IMR-90 (cell line): ENCODE measurements at regions not wholly inside any gene's neighbourhood (a gene's known extent, or its start where the extent isn't known, plus 50 kb on each side); places are given as distances from the start of the nearest gene placed in this dataset.

ENCODE experiments used
- ATAC-seq: fragments of 200-7000 bp; cut with Tn5 transposase; 2 replicates; pipeline ENCODE4 v1.9.1; 2020; ENCODE audit warnings: low read depth, mild to moderate bottlenecking, moderate library complexity
- BruUV-seq: library from RNA; stranded (reverse); fragments of 400-500 nt; replicated peaks from 2 replicates; lab custom pipeline; 2021; lab: Mats Ljungman, UMichigan
- CTCF ChIA-PET: fragments of 300-600 bp; formaldehyde crosslinking; extraction: SDS; loops from one replicate; lab custom pipeline; 2021; ENCODE audit warnings: antibody characterized with exemption; lab: Yijun Ruan, JAX
- POLR2A ChIA-PET: fragments of 300-600 bp; sonication (Branson Sonifier 250); formaldehyde crosslinking; loops from one replicate; lab custom pipeline; 2022; ENCODE audit warnings: antibody characterized with exemption; ENCODE audit not compliant: unreplicated experiment; lab: Charles Lee
- DNase-seq: peaks from one replicate; pipeline ENCODE4 v3.0.0; 2013
- H2AFZ ChIP-seq: replicated peaks from 2 replicates; pipeline ENCODE3; 2013; ENCODE audit warnings: low read length, mild to moderate bottlenecking; ENCODE audit not compliant: poor library complexity
- H2AK5ac ChIP-seq: 2 replicates; pipeline ENCODE4 v1.6.1; 2013; ENCODE audit warnings: low read depth, low read length, inconsistent platforms
- H2AK9ac ChIP-seq: replicated peaks from 2 replicates; pipeline ENCODE3; 2013; ENCODE audit warnings: mild to moderate bottlenecking, low read depth, low read length, moderate library complexity; ENCODE audit not compliant: poor library complexity
- H2BK120ac ChIP-seq: 2 replicates; pipeline ENCODE4 v1.6.1; 2013; ENCODE audit warnings: low read depth, low read length, inconsistent platforms
- H2BK15ac ChIP-seq: 3 replicates; pipeline ENCODE4 v1.6.1; 2013; ENCODE audit warnings: low read depth, low read length, inconsistent platforms
- H2BK20ac ChIP-seq: 2 replicates; pipeline ENCODE4 v1.6.1; 2013; ENCODE audit warnings: low read depth, mild to moderate bottlenecking, inconsistent platforms, low read length, moderate library complexity
- H2BK5ac ChIP-seq: 2 replicates; pipeline ENCODE4 v1.6.1; 2013; ENCODE audit warnings: mild to moderate bottlenecking, low read depth, low read length, inconsistent platforms; ENCODE audit not compliant: poor library complexity, severe bottlenecking
- H3K14ac ChIP-seq: replicated peaks from 2 replicates; pipeline ENCODE4 v1.6.1; 2013; ENCODE audit warnings: low read depth, low read length, inconsistent platforms
- H3K18ac ChIP-seq: 2 replicates; pipeline ENCODE4 v1.6.1; 2013; ENCODE audit warnings: low read depth, low read length, control low read depth
- H3K23ac ChIP-seq: 2 replicates; pipeline ENCODE4 v1.6.1; 2013; ENCODE audit warnings: low read depth, low read length, inconsistent platforms
- H3K27ac ChIP-seq: 2 replicates; pipeline ENCODE4 v1.5.1; 2013; ENCODE audit warnings: mild to moderate bottlenecking, control low read depth, low read length; ENCODE audit not compliant: insufficient read depth
- H3K27me3 ChIP-seq: 2 replicates; pipeline ENCODE4 v1.6.1; 2013; ENCODE audit warnings: low read length; ENCODE audit not compliant: control insufficient read depth, insufficient read depth
- H3K36me3 ChIP-seq: 2 replicates; pipeline ENCODE4 v1.6.1; 2013; ENCODE audit warnings: low read length, mixed read lengths; ENCODE audit not compliant: control insufficient read depth, insufficient read depth
- H3K4ac ChIP-seq: 2 replicates; pipeline ENCODE4 v1.6.1; 2013; ENCODE audit warnings: low read depth, low read length, inconsistent platforms
- H3K4me1 ChIP-seq: 2 replicates; pipeline ENCODE4 v1.6.1; 2013; ENCODE audit warnings: low read length, mixed read lengths; ENCODE audit not compliant: control insufficient read depth, insufficient read depth
- H3K4me2 ChIP-seq: 2 replicates; pipeline ENCODE4 v1.6.1; 2013; ENCODE audit warnings: low read depth, mild to moderate bottlenecking, control low read depth, low read length, moderate library complexity
- H3K4me3 ChIP-seq: 2 replicates; pipeline ENCODE4 v1.5.1; 2013; ENCODE audit warnings: low read depth, mild to moderate bottlenecking, control low read depth, low read length, moderate library complexity; ENCODE audit not compliant: insufficient read depth
- H3K56ac ChIP-seq: 2 replicates; pipeline ENCODE4 v1.6.1; 2013; ENCODE audit warnings: low read length, inconsistent platforms; ENCODE audit not compliant: insufficient read depth; ENCODE audit errors: extremely low read depth
- H3K79me1 ChIP-seq, 2 experiments: 2 replicates each; pipeline ENCODE4 v1.6.1; 2013; ENCODE audit warnings: low read length in 2 of 2, inconsistent platforms in 1 of 2, low read depth in 1 of 2
- H3K9ac ChIP-seq: 2 replicates; pipeline ENCODE4 v1.6.1; 2013; ENCODE audit warnings: low read depth, low read length, control low read depth
- H3K9me1 ChIP-seq: 2 replicates; pipeline ENCODE4 v1.6.1; 2013; ENCODE audit warnings: low read length, inconsistent platforms; ENCODE audit not compliant: insufficient read depth
- H3K9me3 ChIP-seq: 2 replicates; pipeline ENCODE4 v1.6.1; 2013; ENCODE audit warnings: low read length; ENCODE audit not compliant: control insufficient read depth, insufficient read depth
- H4K20me1 ChIP-seq: 2 replicates; pipeline ENCODE4 v1.6.1; 2013; ENCODE audit warnings: low read length, inconsistent platforms; ENCODE audit not compliant: insufficient read depth
- H4K5ac ChIP-seq: 2 replicates; pipeline ENCODE4 v1.6.1; 2013; ENCODE audit warnings: mild to moderate bottlenecking, low read depth, low read length, control low read depth
- H4K8ac ChIP-seq, 2 experiments: 2 replicates each; pipeline ENCODE4 v1.6.1; 2013; ENCODE audit warnings: low read depth in 2 of 2, low read length in 2 of 2, control low read depth in 1 of 2, inconsistent platforms in 1 of 2
- H4K91ac ChIP-seq: 2 replicates; pipeline ENCODE4 v1.6.1; 2013; ENCODE audit warnings: low read depth, low read length, inconsistent platforms; ENCODE audit not compliant: insufficient read depth
- FOS ChIP-seq: fragments of 150-350 bp; IDR thresholded peaks from 2 replicates; pipeline ENCODE4 v1.6.1; 2016; ENCODE audit warnings: low read depth, low read length
- WGBS, 2 experiments: methylation state at CpG; one replicate each; pipeline versions ENCODE4 v1.1.5 to v1.1.7; 2013; ENCODE audit warnings: missing lambda C conversion rate in 2 of 2; ENCODE audit not compliant: insufficient read length in 1 of 2; ENCODE audit errors: extremely low coverage in 2 of 2; 5-methylcytosine and 5-hydroxymethylcytosine counted together
- dilution Hi-C: fragments of 300-500 bp; cut with HindIII; formaldehyde crosslinking; loops from one replicate; pipeline ENCODE4 v1.14.3; 2018; ENCODE audit warnings: low sequenced_read_pairs; ENCODE audit not compliant: unreplicated experiment
- in situ Hi-C: fragments of 300-500 bp; cut with MboI; formaldehyde crosslinking; loops from 3 replicates; pipeline ENCODE4 v1.14.3; 2019; ENCODE audit warnings: low sequenced_read_pairs, inconsistent platforms, mixed read lengths
- intact Hi-C: fragments of 100-400 bp; cut with micrococcal nuclease; formaldehyde crosslinking; loops from 2 replicates; pipeline ENCODE4 v1.10.0; 2022

- Histone ChIP-seq H2BK15ac (no peak overlapping the region), H3K9me3 (no peaks in the 10 kb centered on the region), H2BK20ac (no peak overlapping the region), H2AFZ (no peak overlapping the region), H3K56ac (no peak overlapping the region), H3K23ac (no peak overlapping the region), H3K4me2 (no peak overlapping the region), H3K9me1 (no peaks in the 10 kb centered on the region), H3K14ac (no peak overlapping the region), H4K5ac (no peak overlapping the region), H3K27ac (no peak overlapping the region), H2BK120ac (no peak overlapping the region), H3K4ac (no peak overlapping the region), H2AK5ac (no peak overlapping the region), H3K9ac (no peak overlapping the region), H4K8ac (no peak overlapping the region), H4K20me1 (no peaks in the 10 kb centered on the region), H2AK9ac (no peak overlapping the region), H3K36me3 (no peaks in the 10 kb centered on the region), H3K18ac (no peak overlapping the region), H3K27me3 (no peaks in the 10 kb centered on the region), H3K79me1 (no peaks in the 10 kb centered on the region), H3K4me3 (no peak overlapping the region), H3K4me1 (no peaks in the 10 kb centered on the region), H2BK5ac (no peak overlapping the region), H4K91ac (no peak overlapping the region)
- WGBS, 2 experiments: no CpG with 5 or more reads among the region's 4 CpGs
- TF ChIP-seq FOS: no peak
- BruUV-seq: no TSS peak
- CTCF ChIA-PET: interaction anchor here (1.6 kb wide), 1 partner anchor 803 kb away, joined by 3 read pairs; no protein-coding TSS in a partner anchor
- DNase-seq (no peak), ATAC-seq (no peak)
- in situ Hi-C loops: loop anchor here (10.0 to 25.0 kb wide), 2 partner anchors 391 to 803 kb away; partner anchors contain the start of gene MAP9
- POLR2A ChIA-PET: no interaction called here
- dilution Hi-C loops: no loop called here
- intact Hi-C loops: loop anchor here (10.0 kb wide), 1 partner anchor 801 kb away; no protein-coding TSS in a partner anchor
These were observed 203.1 kb downstream of the RBM46 start for GRCh38 chr4:154984148-154984547.
